ENCODE measurements at regions not wholly inside any gene's neighbourhood (a gene's known extent, or its start where the extent isn't known, plus 50 kb on each side); places are given as distances from the start of the nearest gene placed in this dataset.

- H3K27me3 ChIP-seq (ENCODE audit: control insufficient read depth in 1 of 2, insufficient read depth in 2 of 2, low read length in 2 of 2), result no peaks in the 10 kb centered on the region
- WGBS (ENCODE audit: low lambda C conversion rate), result 43% methylated on average over 3 of the region's 3 CpGs
- no peaks in the 10 kb centered on the region for H3K9me3 ChIP-seq (ENCODE audit: low read length)
- H4K20me1 ChIP-seq (ENCODE audit: insufficient read depth, low read length), result no peaks in the 10 kb centered on the region
- H3K4me1 ChIP-seq (ENCODE audit: insufficient read depth, low read length), result no peaks in the 10 kb centered on the region
- no peaks in the 10 kb centered on the region for H3K36me3 ChIP-seq (replicated peaks in 1 of 2; ENCODE audit: control insufficient read depth in 1 of 2, insufficient read depth in 2 of 2, low read length in 2 of 2)
- H3K79me2 ChIP-seq (ENCODE audit: insufficient read depth, low read length), result no peaks in the 10 kb centered on the region
- no peak overlapping the region for H3K27ac ChIP-seq (ENCODE audit: extremely low read length, insufficient read depth, low read length)
- DNase-seq (ENCODE audit: low spot score) (no peak), FAIRE-seq (no peak), ATAC-seq (no peak)
- no TSS peak for BruUV-seq (replicated peaks)
- no peak overlapping the region for H3K4me3 ChIP-seq (replicated peaks in 1 of 3; ENCODE audit: insufficient read depth in 1 of 3, low read depth in 2 of 3, low read length in 3 of 3)
- TF ChIP-seq SIN3B (IDR thresholded peaks at IDR 0.05; ENCODE audit: low read length) (no peak), ZNF501 (CRISPR knock-in tag; IDR thresholded peaks at IDR 0.05) (no peak), SAFB2 (CRISPR knock-in tag; IDR thresholded peaks at IDR 0.05; ENCODE audit: borderline replicate concordance, low read depth) (no peak), ZNF530 (CRISPR knock-in tag; IDR thresholded peaks at IDR 0.05; ENCODE audit: low read depth) (no peak), ZNF747 (CRISPR knock-in tag; IDR thresholded peaks at IDR 0.05; ENCODE audit: borderline replicate concordance) (no peak), MLX (CRISPR knock-in tag; IDR thresholded peaks at IDR 0.05) (no peak), ZNF576 (CRISPR knock-in tag; IDR thresholded peaks at IDR 0.05) (no peak), KDM6A (CRISPR knock-in tag; IDR thresholded peaks at IDR 0.05; ENCODE audit: low read depth) (no peak), POLR2A (IDR thresholded peaks at IDR 0.05; ENCODE audit: insufficient read depth in 1 of 2, low read depth in 2 of 2, low read length in 2 of 2) (no peak), ATF4 (CRISPR knock-in tag; IDR thresholded peaks at IDR 0.05) (no peak), KLF11 (CRISPR knock-in tag; IDR thresholded peaks at IDR 0.05) (no peak), ZNF670 (CRISPR knock-in tag; IDR thresholded peaks at IDR 0.05; ENCODE audit: borderline replicate concordance) (no peak), KLF16 (CRISPR knock-in tag; IDR thresholded peaks at IDR 0.05) (no peak), SNAI1 (CRISPR knock-in tag; IDR thresholded peaks at IDR 0.05; ENCODE audit: borderline replicate concordance) (no peak), ZNF746 (CRISPR knock-in tag; IDR thresholded peaks at IDR 0.05) (no peak), NCOR1 (IDR thresholded peaks at IDR 0.05; ENCODE audit: borderline replicate concordance, low read length) (no peak)
- TF ChIP-seq, protein P1, sequence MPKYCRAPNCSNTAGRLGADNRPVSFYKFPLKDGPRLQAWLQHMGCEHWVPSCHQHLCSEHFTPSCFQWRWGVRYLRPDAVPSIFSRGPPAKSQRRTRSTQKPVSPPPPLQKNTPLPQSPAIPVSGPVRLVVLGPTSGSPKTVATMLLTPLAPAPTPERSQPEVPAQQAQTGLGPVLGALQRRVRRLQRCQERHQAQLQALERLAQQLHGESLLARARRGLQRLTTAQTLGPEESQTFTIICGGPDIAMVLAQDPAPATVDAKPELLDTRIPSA (CRISPR knock-in tag; IDR thresholded peaks at IDR 0.05; ENCODE audit: borderline replicate concordance), result no peak
- TF ChIP-seq, protein P2, sequence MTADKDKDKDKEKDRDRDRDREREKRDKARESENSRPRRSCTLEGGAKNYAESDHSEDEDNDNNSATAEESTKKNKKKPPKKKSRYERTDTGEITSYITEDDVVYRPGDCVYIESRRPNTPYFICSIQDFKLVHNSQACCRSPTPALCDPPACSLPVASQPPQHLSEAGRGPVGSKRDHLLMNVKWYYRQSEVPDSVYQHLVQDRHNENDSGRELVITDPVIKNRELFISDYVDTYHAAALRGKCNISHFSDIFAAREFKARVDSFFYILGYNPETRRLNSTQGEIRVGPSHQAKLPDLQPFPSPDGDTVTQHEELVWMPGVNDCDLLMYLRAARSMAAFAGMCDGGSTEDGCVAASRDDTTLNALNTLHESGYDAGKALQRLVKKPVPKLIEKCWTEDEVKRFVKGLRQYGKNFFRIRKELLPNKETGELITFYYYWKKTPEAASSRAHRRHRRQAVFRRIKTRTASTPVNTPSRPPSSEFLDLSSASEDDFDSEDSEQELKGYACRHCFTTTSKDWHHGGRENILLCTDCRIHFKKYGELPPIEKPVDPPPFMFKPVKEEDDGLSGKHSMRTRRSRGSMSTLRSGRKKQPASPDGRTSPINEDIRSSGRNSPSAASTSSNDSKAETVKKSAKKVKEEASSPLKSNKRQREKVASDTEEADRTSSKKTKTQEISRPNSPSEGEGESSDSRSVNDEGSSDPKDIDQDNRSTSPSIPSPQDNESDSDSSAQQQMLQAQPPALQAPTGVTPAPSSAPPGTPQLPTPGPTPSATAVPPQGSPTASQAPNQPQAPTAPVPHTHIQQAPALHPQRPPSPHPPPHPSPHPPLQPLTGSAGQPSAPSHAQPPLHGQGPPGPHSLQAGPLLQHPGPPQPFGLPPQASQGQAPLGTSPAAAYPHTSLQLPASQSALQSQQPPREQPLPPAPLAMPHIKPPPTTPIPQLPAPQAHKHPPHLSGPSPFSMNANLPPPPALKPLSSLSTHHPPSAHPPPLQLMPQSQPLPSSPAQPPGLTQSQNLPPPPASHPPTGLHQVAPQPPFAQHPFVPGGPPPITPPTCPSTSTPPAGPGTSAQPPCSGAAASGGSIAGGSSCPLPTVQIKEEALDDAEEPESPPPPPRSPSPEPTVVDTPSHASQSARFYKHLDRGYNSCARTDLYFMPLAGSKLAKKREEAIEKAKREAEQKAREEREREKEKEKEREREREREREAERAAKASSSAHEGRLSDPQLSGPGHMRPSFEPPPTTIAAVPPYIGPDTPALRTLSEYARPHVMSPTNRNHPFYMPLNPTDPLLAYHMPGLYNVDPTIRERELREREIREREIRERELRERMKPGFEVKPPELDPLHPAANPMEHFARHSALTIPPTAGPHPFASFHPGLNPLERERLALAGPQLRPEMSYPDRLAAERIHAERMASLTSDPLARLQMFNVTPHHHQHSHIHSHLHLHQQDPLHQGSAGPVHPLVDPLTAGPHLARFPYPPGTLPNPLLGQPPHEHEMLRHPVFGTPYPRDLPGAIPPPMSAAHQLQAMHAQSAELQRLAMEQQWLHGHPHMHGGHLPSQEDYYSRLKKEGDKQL (CRISPR knock-in tag; IDR thresholded peaks at IDR 0.05; ENCODE audit: low read depth), result no peak
- POLR2A ChIA-PET, result no interaction called here
- intact Hi-C loops (cut with micrococcal nuclease; ENCODE audit: unreplicated experiment), result no loop called here
- CTCF ChIA-PET (ENCODE audit: low intra/inter-chr PET ratio, low total read pairs), result no interaction called here
- no peak overlapping the region for H3K9ac ChIP-seq (ENCODE audit: insufficient read depth, low read depth, low read length)
- in situ Hi-C loops (cut with HindIII; ENCODE audit: extremely low pct_ligation_motif_present, low pct_unique_long_range_greater_than_20kb), result no loop called here
- H3K4me2 ChIP-seq (ENCODE audit: low read depth, low read length), result no peak overlapping the region
- H2AFZ ChIP-seq (ENCODE audit: low read length), result no peak overlapping the region
Measured at GRCh38 chr21:35233756-35234155, 184.7 kb upstream of the RUNX1 start.

Data from HepG2 (cell line).